Pancreas (tissue), 10 donors: ENCODE measurements at regions not wholly inside any gene's neighbourhood (a gene's known extent, or its start where the extent isn't known, plus 50 kb on each side); places are given as distances from the start of the nearest gene placed in this dataset.

ENCODE experiments used
- ATAC-seq, 4 donors: fragments of 200-7000 bp; cut with Tn5 transposase; one replicate each; pipeline versions ENCODE4 v1.8.0 to v1.9.1; 2020; ENCODE audit warnings: mild to moderate bottlenecking in 4 of 4, moderate library complexity in 4 of 4
- DNase-seq, 6 donors: peaks; one replicate each; pipeline ENCODE4 v3.0.0-alpha.2; 2020
- FAIRE-seq: peaks from 2 replicates; lab custom pipeline; 2012; peaks lifted over from hg19 to GRCh38; lab: Jason Lieb, UNC
- H3K27ac ChIP-seq, 4 donors: fragments of 200-600 bp; sonication (generic); 1 replicate in 3 of 4; 2 replicates in 1 of 4; pipeline versions ENCODE4 v1.5.0 to v1.8.0; 2020
- H3K27me3 ChIP-seq, 4 donors: fragments of 200-600 bp; one replicate each; pipeline ENCODE4 v1.8.0; 2021
- H3K36me3 ChIP-seq, 3 donors: fragments of 200-600 bp; sonication (generic) in 1 of 3; one replicate each; pipeline versions ENCODE4 v1.5.0 to v1.8.0; 2020 to 2021
- H3K4me1 ChIP-seq, 3 donors: fragments of 200-600 bp; one replicate each; pipeline ENCODE4 v1.8.0; 2021
- H3K4me3 ChIP-seq, 4 donors: fragments of 200-600 bp; sonication (generic) in 2 of 4; one replicate each; pipeline versions ENCODE4 v1.5.0 to v1.8.0; 2020 to 2021
- H3K9me3 ChIP-seq, 4 donors: fragments of 200-600 bp; one replicate each; pipeline ENCODE4 v1.8.0; 2021
- CTCF ChIP-seq, 4 donors: fragments of 200-600 bp; sonication (generic) in 3 of 4; IDR thresholded peaks; one replicate each; pipeline versions ENCODE4 v1.5.0 to v1.8.0; 2021; ENCODE audit warnings: antibody characterized with exemption in 4 of 4
- whole genome bisulfite sequencing, 2 donors: extraction: QIAGEN DNeasy Blood & Tissue Kit; methylation state at CpG; one replicate each; pipeline ENCODE4 v1.1.7; 2013; 5-methylcytosine and 5-hydroxymethylcytosine counted together
- intact Hi-C, 3 donors: fragments of 100-400 bp; cut with DNase I; formaldehyde crosslinking; loops; one replicate each; pipeline versions ENCODE4 v1.11.1 to v1.14.2; 2022
- donor health status: healthy with polysubstance abuse.
- donor health status: DM: no; HTN: no; CAD: no; lungs with moderate emphysema.
- donor health status: DM: no; HTN: no; CAD: no.
- donor health status: control.
- donor health status: control.
- donor health status: Bipolar disorder and iron deficiency.
- donor health status: DM: yes; HTN: yes; CAD: no.
- donor health status: DM: no; HTN: no; CAD: no.
- donor health status: DM: no; HTN: no; CAD: no.
- donor health status: DM: yes; HTN: yes; CAD: no.

DNA sequence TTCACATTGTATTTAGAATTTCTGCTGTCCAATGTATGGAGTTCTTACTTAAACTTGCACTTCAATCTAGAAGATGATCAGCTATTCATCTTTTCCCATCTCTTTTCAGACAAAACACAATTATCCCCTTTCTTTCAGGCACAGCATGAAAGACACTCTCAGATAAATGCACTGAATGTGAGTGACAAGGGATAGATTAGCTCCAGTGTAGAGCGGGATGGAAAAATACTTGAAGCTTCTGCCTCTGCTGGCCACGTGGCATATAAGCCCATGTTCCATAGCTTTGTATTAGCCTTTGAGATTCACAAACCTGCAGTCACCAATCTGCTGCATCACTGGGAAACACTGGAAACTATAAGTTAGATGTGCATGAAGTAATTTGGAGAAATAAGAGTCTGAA lies 162.2 kb upstream of the FAM3C start:
- Histone ChIP-seq H3K36me3 (no peaks in the 10 kb centered on the region), H3K4me1 (no peaks in the 10 kb centered on the region), H3K9me3 (no peaks in the 10 kb centered on the region), H3K27ac (no peak overlapping the region), H3K27me3 (no peaks in the 10 kb centered on the region), H3K4me3 (no peak overlapping the region)
- ATAC-seq (no peak), FAIRE-seq (no peak), DNase-seq (no peak)
- WGBS, 2 donors, result 51 to 67% methylated on average over 2 of the region's 2 CpGs
- no peak for TF ChIP-seq CTCF (IDR thresholded peaks at IDR 0.05)
- intact Hi-C loops, result no loop called here

GRCh38 chr7:121557034-121557892 lies 161.2 kb upstream of the FAM3C start:
- Histone ChIP-seq H3K27me3 (no peaks in the 10 kb centered on the region), H3K27ac (no peak overlapping the region), H3K4me3 (no peak overlapping the region), H3K36me3 (no peaks in the 10 kb centered on the region), H3K4me1 (no peaks in the 10 kb centered on the region), H3K9me3 (no peaks in the 10 kb centered on the region)
- no peak for TF ChIP-seq CTCF (IDR thresholded peaks at IDR 0.05)
- intact Hi-C loops, result no loop called here
- no peak for ATAC-seq
- no peak for FAIRE-seq
- no peak for DNase-seq
- 90 to 91% methylated on average over 4 of the region's 4 CpGs for WGBS, 2 donors

DNA sequence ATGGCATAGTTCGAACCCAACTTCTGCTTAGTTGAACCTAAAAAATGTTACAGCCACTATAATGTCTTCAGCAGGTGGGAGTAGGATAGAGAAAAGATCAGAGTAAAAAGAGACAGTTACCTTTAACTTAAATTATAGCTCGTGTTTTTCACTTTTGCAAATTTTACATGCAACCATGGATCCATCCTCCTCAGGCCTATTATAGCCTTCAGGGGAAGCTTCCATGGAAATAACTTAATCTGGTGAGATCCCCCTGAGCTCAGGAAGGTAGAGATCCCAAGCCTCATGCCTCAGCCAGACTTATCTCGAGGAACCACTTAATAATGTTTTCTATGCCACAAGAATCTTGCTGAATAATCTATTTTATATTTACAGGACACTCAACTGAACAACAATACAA lies 159.4 kb upstream of the FAM3C start:
- no peak for DNase-seq
- no peak for ATAC-seq
- WGBS, 2 donors, result 76 to 92% methylated on average over 3 of the region's 3 CpGs

GRCh38 chr7:121547544-121548092 lies 151.5 kb upstream of the FAM3C start:
- peak; percentile 97 for FAIRE-seq
- H3K4me3 ChIP-seq, result no peak overlapping the region
- peak; percentile 38 to 76 (median 54) for TF ChIP-seq CTCF (IDR thresholded peaks at IDR 0.05)
- H3K4me1 ChIP-seq, result peaks cover 3 to 22% (median 6%) of the 10 kb centered on the region in 3 donors
- no peak for DNase-seq
- peak; percentile 90 to 96 (median 95) for ATAC-seq
- no peak overlapping the region for H3K27ac ChIP-seq
- WGBS, 2 donors, result 0 to 1% methylated on average over 3 of the region's 3 CpGs
- intact Hi-C loops, result loop anchor here in 2 of 3 donors (5.0 to 10.0 kb wide), 3 partner anchors 180 to 423 kb away; no protein-coding TSS in a partner anchor
- H3K9me3 ChIP-seq, result no peaks in the 10 kb centered on the region
- no peaks in the 10 kb centered on the region for H3K36me3 ChIP-seq
- H3K27me3 ChIP-seq, result no peaks in the 10 kb centered on the region

More for the DNA sequence above, 159.4 kb upstream of the FAM3C start:
- Histone ChIP-seq H3K27me3 (no peaks in the 10 kb centered on the region), H3K27ac (no peak overlapping the region), H3K4me1 (no peaks in the 10 kb centered on the region), H3K4me3 (no peak overlapping the region), H3K36me3 (no peaks in the 10 kb centered on the region), H3K9me3 (no peaks in the 10 kb centered on the region)
- intact Hi-C loops, result no loop called here
- no peak for TF ChIP-seq CTCF (IDR thresholded peaks at IDR 0.05)
- FAIRE-seq, result no peak
